ENCODE measurements at regions not wholly inside any gene's neighbourhood (a gene's known extent, or its start where the extent isn't known, plus 50 kb on each side); places are given as distances from the start of the nearest gene placed in this dataset.

DNA sequence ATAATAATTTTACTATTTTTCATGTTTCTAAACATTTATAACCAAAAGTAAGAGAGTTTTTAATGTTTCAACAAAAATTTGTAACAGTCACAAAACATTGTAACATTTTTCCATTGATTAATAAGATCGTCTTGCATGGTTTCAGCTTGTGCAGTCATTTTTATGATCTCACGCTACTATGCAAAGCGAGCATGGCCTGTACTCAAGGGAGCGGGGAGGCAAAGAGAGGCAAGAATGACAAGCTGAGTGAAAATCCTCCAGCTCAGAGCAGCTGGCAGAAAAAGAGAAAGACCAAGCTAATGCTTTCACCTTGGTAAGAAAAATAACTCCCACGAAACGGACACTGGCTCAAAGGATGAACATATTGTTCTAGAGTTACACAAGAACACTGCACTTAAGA, 90.0 kb upstream of the SV2C start:
- DNase-seq (ENCODE audit: low spot score in 2 of 2, unreplicated experiment in 2 of 2): no peak
- H3K4me3 Mint-ChIP-seq: no peak overlapping the region
- peaks cover 6% of the 10 kb centered on the region for H3K27me3 Mint-ChIP-seq (ENCODE audit: low read depth)
- H3K27ac Mint-ChIP-seq: no peak overlapping the region
- no peak for TF ChIP-seq CTCF (IDR thresholded peaks at IDR 0.05; ENCODE audit: unreplicated experiment)
- H3K9me3 Mint-ChIP-seq: peaks cover 11% of the 10 kb centered on the region
- no peaks in the 10 kb centered on the region for H3K36me3 Mint-ChIP-seq
- no peaks in the 10 kb centered on the region for H3K4me1 Mint-ChIP-seq

DNA sequence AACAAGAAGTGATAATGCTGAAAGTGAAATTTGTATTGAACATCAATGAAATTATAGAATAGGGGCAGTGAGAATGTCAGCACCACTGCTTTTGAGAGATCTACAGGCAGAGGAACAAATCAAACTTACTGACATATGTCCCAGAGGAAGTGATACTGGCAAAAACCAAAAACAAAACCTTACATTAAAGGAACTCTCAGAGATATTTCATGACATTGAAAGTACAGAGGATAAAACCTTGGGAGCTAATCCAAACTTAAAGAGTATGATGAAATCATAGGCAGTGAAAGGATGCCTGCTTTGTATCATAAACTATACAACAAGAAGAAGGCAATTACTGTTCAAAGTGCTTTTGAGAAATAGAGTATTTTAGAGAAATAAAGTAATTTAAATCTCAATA, 90.4 kb upstream of the SV2C start:
- peaks cover 11% of the 10 kb centered on the region for H3K9me3 Mint-ChIP-seq
- H3K4me1 Mint-ChIP-seq: no peaks in the 10 kb centered on the region
- peaks cover 6% of the 10 kb centered on the region for H3K27me3 Mint-ChIP-seq (ENCODE audit: low read depth)
- H3K27ac Mint-ChIP-seq: no peak overlapping the region
- no peak for TF ChIP-seq CTCF (IDR thresholded peaks at IDR 0.05; ENCODE audit: unreplicated experiment)
- DNase-seq (ENCODE audit: low spot score in 2 of 2, unreplicated experiment in 2 of 2): no peak
- H3K36me3 Mint-ChIP-seq: no peaks in the 10 kb centered on the region
- no peak overlapping the region for H3K4me3 Mint-ChIP-seq

GRCh38 chr5:75985077-75985476, 98.1 kb upstream of the SV2C start:
- no peak for DNase-seq (ENCODE audit: low spot score in 2 of 2, unreplicated experiment in 2 of 2)
- no peaks in the 10 kb centered on the region for H3K9me3 Mint-ChIP-seq
- H3K27ac Mint-ChIP-seq: no peak overlapping the region
- H3K27me3 Mint-ChIP-seq (ENCODE audit: low read depth): peaks cover 28% of the 10 kb centered on the region
- H3K36me3 Mint-ChIP-seq: no peaks in the 10 kb centered on the region
- H3K4me3 Mint-ChIP-seq: no peak overlapping the region
- no peaks in the 10 kb centered on the region for H3K4me1 Mint-ChIP-seq
- TF ChIP-seq CTCF (IDR thresholded peaks at IDR 0.05; ENCODE audit: unreplicated experiment): no peak

DNA sequence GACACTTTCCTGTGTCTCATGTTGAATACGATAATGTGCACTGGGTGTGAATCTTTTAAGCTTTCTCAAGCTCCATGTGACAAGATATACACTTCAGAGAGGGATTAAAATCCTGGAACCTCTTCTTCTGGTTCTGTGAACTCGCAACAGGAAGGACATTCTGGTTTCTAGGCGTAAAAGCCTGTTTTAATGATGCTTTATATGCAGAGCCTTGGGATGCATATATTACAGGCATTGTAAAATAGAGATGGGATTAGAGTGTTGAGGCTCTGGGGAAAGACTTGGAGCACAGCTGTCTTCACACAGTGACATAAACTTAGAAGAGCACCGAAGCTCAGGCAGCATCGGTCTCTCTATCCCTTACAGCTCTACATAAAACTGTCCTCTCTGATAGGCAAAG, 107.7 kb upstream of the SV2C start:
- no peak for TF ChIP-seq CTCF (IDR thresholded peaks at IDR 0.05; ENCODE audit: unreplicated experiment)
- no peaks in the 10 kb centered on the region for H3K4me1 Mint-ChIP-seq
- H3K27me3 Mint-ChIP-seq (ENCODE audit: low read depth): peaks cover 21% of the 10 kb centered on the region
- H3K36me3 Mint-ChIP-seq: no peaks in the 10 kb centered on the region
- DNase-seq (ENCODE audit: low spot score in 2 of 2, unreplicated experiment in 2 of 2): no peak
- H3K9me3 Mint-ChIP-seq: peaks cover 10% of the 10 kb centered on the region
- no peak overlapping the region for H3K27ac Mint-ChIP-seq
- H3K4me3 Mint-ChIP-seq: no peak overlapping the region

DNA sequence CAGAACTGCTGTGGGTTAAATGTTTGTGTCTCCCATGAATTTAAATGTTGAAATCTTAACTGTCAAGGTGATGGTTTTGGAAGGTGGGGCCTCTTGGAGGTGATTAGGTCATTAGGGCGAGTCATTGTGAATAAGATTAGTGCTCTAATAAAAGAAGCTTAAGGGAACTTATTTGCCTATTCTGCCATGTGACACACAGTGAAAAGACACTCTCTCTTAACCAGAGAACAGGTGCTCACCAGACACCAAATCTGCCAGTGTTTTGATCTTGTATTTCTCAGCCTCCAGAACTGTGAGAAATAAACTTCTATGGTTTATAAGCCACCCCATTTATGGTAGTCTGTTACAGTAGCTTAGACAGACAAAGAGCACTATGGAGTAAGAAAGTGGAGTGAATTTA, 117.9 kb upstream of the SV2C start:
- Mint-ChIP-seq H3K27me3 (ENCODE audit: low read depth) (peaks cover 11% of the 10 kb centered on the region), H3K4me3 (no peak overlapping the region), H3K36me3 (no peaks in the 10 kb centered on the region), H3K9me3 (peaks cover 37% of the 10 kb centered on the region), H3K27ac (no peak overlapping the region), H3K4me1 (no peaks in the 10 kb centered on the region)
- no peak for DNase-seq (ENCODE audit: low spot score in 2 of 2, unreplicated experiment in 2 of 2)
- TF ChIP-seq CTCF (IDR thresholded peaks at IDR 0.05; ENCODE audit: unreplicated experiment): no peak

DNA sequence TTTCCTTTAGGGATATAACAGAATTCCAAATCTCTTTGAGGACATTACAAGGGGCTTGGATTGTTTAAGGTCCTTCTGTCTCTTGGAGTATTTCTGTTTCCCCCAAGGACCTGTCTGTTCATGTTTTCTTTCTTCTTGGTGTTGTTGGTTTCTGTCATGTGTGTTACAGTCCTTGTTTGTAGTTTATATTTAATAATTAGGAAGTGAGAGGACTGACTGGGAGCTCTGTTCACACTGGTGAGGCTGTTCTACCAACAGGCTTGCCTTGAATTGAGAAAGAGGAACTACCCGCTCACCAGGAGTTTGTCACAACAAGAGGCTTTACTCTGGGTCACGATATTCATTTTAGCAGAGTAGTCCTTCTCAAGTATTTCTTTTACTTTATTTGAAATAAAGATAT, 119.2 kb upstream of the SV2C start:
- Mint-ChIP-seq H3K4me3 (no peak overlapping the region), H3K27me3 (ENCODE audit: low read depth) (peaks cover 15% of the 10 kb centered on the region), H3K4me1 (no peaks in the 10 kb centered on the region), H3K27ac (no peak overlapping the region), H3K9me3 (peaks cover 29% of the 10 kb centered on the region), H3K36me3 (no peaks in the 10 kb centered on the region)
- no peak for TF ChIP-seq CTCF (IDR thresholded peaks at IDR 0.05; ENCODE audit: unreplicated experiment)
- no peak for DNase-seq (ENCODE audit: low spot score in 2 of 2, unreplicated experiment in 2 of 2)
